SK-N-SH (cell line): ENCODE measurements at regions not wholly inside any gene's neighbourhood (a gene's known extent, or its start where the extent isn't known, plus 50 kb on each side); places are given as distances from the start of the nearest gene placed in this dataset.

Experiments used
- CTCF ChIA-PET: fragments of 300-600, 350-600 bp; formaldehyde crosslinking; extraction: SDS; loops from one replicate; lab custom pipeline; 2021; lab: Yijun Ruan, JAX
- POLR2A ChIA-PET: fragments of 350-600 bp; sonication (Branson Sonifier 250); formaldehyde crosslinking; extraction: SDS; loops from one replicate; lab custom pipeline; 2020; ENCODE audit warnings: antibody characterized with exemption, inconsistent platforms; lab: Yijun Ruan, JAX
- DNase-seq: peaks from one replicate; pipeline ENCODE4 v3.0.0; 2012
- H2AFZ ChIP-seq: fragments of 200-600 bp; sonication (generic); 2 replicates; pipeline ENCODE4 v1.8.1; 2016; ENCODE audit warnings: antibody characterized with exemption, mild to moderate bottlenecking, low read depth
- H3F3A ChIP-seq: fragments of 200-600 bp; sonication (generic); replicated peaks from 2 replicates; pipeline ENCODE3; 2016; ENCODE audit warnings: antibody characterized with exemption, mild to moderate bottlenecking; ENCODE audit not compliant: insufficient read depth
- H3K27ac ChIP-seq, 2 experiments: fragments of 200-500 bp in 1 of 2; fragments of 200-600 bp in 1 of 2; sonication (Bioruptor generic) in 1 of 2; sonication (generic), shearing (Covaris generic) in 1 of 2; 2 replicates each; pipeline versions ENCODE4 v1.5.1 to v1.6.1; 2014 to 2016; ENCODE audit warnings: low read depth in 2 of 2, inconsistent platforms in 1 of 2, low read length in 1 of 2, mild to moderate bottlenecking in 1 of 2, mixed read lengths in 1 of 2
- H3K27me3 ChIP-seq: fragments of 200-600 bp; sonication (generic), shearing (Covaris generic); 2 replicates; pipeline ENCODE4 v1.6.1; 2016; ENCODE audit warnings: mixed run types; ENCODE audit not compliant: insufficient read depth
- H3K36me3 ChIP-seq, 2 experiments: fragments of 200-500 bp in 1 of 2; fragments of 200-600 bp in 1 of 2; sonication (Bioruptor generic) in 1 of 2; sonication (generic) in 1 of 2; replicated peaks in 1 of 2; 2 replicates each; pipeline versions ENCODE3 to v1.5.1; 2014 to 2016; ENCODE audit warnings: low read length in 1 of 2, mild to moderate bottlenecking in 1 of 2; ENCODE audit not compliant: insufficient read depth in 2 of 2, control insufficient read depth in 1 of 2
- H3K4me1 ChIP-seq, 2 experiments: fragments of 200-500 bp in 1 of 2; fragments of 200-600 bp in 1 of 2; sonication (Bioruptor generic) in 1 of 2; sonication (generic), shearing (Covaris generic) in 1 of 2; 2 replicates each; pipeline versions ENCODE4 v1.5.1 to v1.6.1; 2014 to 2016; ENCODE audit warnings: low read depth in 1 of 2, low read length in 1 of 2, mixed run types in 1 of 2; ENCODE audit not compliant: insufficient read depth in 2 of 2, control insufficient read depth in 1 of 2
- H3K4me2 ChIP-seq: fragments of 200-600 bp; sonication (generic), shearing (Covaris generic); 2 replicates; pipeline ENCODE4 v1.6.1; 2017; ENCODE audit warnings: mixed run types
- H3K4me3 ChIP-seq, 2 experiments: fragments of 200-500 bp in 1 of 2; fragments of 200-600 bp in 1 of 2; sonication (Bioruptor generic) in 1 of 2; sonication (generic), shearing (Covaris generic) in 1 of 2; 2 replicates each; pipeline versions ENCODE4 v1.5.1 to v1.8.1; 2014 to 2016; ENCODE audit warnings: low read depth in 2 of 2, inconsistent platforms in 1 of 2, low read length in 1 of 2, mild to moderate bottlenecking in 1 of 2, mixed read lengths in 1 of 2, moderate library complexity in 1 of 2
- H3K79me2 ChIP-seq: fragments of 200-600 bp; sonication (generic); 2 replicates; pipeline ENCODE4 v1.8.1; 2017; ENCODE audit warnings: mild to moderate bottlenecking; ENCODE audit not compliant: insufficient read depth
- H3K9ac ChIP-seq: fragments of 200-600 bp; sonication (generic); 2 replicates; pipeline ENCODE4 v1.6.1; 2017; ENCODE audit warnings: mixed run types
- H3K9me2 ChIP-seq: fragments of 200-600 bp; sonication (generic); 2 replicates; pipeline ENCODE4 v1.6.1; 2017; ENCODE audit warnings: mixed run types
- H3K9me3 ChIP-seq: fragments of 200-600 bp; sonication (generic); 2 replicates; pipeline ENCODE4 v1.6.1; 2017; ENCODE audit warnings: mixed run types, mild to moderate bottlenecking, moderate library complexity
- H4K20me1 ChIP-seq: fragments of 200-600 bp; sonication (generic); 2 replicates; pipeline ENCODE4 v1.6.1; 2017; ENCODE audit warnings: mild to moderate bottlenecking, mixed run types; ENCODE audit not compliant: insufficient read depth
- CHD2 ChIP-seq: fragments of 150-350 bp; IDR thresholded peaks from 2 replicates; pipeline ENCODE4 v1.6.1; 2018; ENCODE audit warnings: low read length; ENCODE audit not compliant: partially characterized antibody
- FOXJ3 ChIP-seq: sonication (generic); formaldehyde crosslinking; IDR thresholded peaks from 2 replicates; pipeline ENCODE4 v1.5.1; 2020; ENCODE audit warnings: mild to moderate bottlenecking, missing genetic modification reagents
- GABPA ChIP-seq: IDR thresholded peaks from 2 replicates; pipeline ENCODE4 v1.4.0; 2012; ENCODE audit warnings: low read depth, mild to moderate bottlenecking
- GATA2 ChIP-seq: sonication (generic); formaldehyde crosslinking; IDR thresholded peaks from 2 replicates; pipeline ENCODE4 v1.5.0; 2020; ENCODE audit warnings: mild to moderate bottlenecking, missing genetic modification reagents
- MXI1 ChIP-seq: IDR thresholded peaks from 2 replicates; pipeline ENCODE4 v1.6.1; 2012; ENCODE audit warnings: mild to moderate bottlenecking, low read depth, low read length, improper control_type of control experiment
- RAD21 ChIP-seq: IDR thresholded peaks from 2 replicates; pipeline ENCODE4 v1.6.1; 2012; ENCODE audit warnings: mild to moderate bottlenecking, low read length
- RCOR1 ChIP-seq: fragments of 150-350 bp; IDR thresholded peaks from 2 replicates; pipeline ENCODE4 v1.6.1; 2017; ENCODE audit warnings: antibody characterized with exemption, low read length
- RFX5 ChIP-seq: IDR thresholded peaks from 2 replicates; pipeline ENCODE4 v1.6.1; 2012; ENCODE audit warnings: mild to moderate bottlenecking, improper control_type of control experiment, low read length
- RXRA ChIP-seq: IDR thresholded peaks from 2 replicates; pipeline ENCODE4 v1.4.0; 2012; ENCODE audit warnings: low read depth, mild to moderate bottlenecking, borderline replicate concordance
- TCF12 ChIP-seq: IDR thresholded peaks from 2 replicates; pipeline ENCODE4 v1.4.0; 2012
- WGBS: methylation state at CpG from one replicate; pipeline ENCODE4 v1.1.6; 2017; ENCODE audit warnings: low lambda C conversion rate; 5-methylcytosine and 5-hydroxymethylcytosine counted together
- TF ChIP-seq, protein P1 (sequence below): IDR thresholded peaks from 2 replicates; pipeline ENCODE4 v1.4.0; 2012; ENCODE audit warnings: low read depth, borderline replicate concordance
- TF ChIP-seq, protein P2 (sequence below): IDR thresholded peaks from 2 replicates; pipeline ENCODE4 v1.6.1; 2012; ENCODE audit warnings: mild to moderate bottlenecking, low read depth, low read length, moderate library complexity
- TF ChIP-seq, protein P3 (sequence below): fragments of 150-350 bp; IDR thresholded peaks from 2 replicates; pipeline ENCODE4 v1.6.1; 2016; ENCODE audit warnings: mild to moderate bottlenecking, low read depth, low read length
- TF ChIP-seq, protein P4 (sequence below): fragments of 200-600 bp; sonication (generic); IDR thresholded peaks from 2 replicates; pipeline ENCODE4 v1.6.1; 2017; ENCODE audit warnings: antibody characterized with exemption, mild to moderate bottlenecking, moderate library complexity

DNA sequence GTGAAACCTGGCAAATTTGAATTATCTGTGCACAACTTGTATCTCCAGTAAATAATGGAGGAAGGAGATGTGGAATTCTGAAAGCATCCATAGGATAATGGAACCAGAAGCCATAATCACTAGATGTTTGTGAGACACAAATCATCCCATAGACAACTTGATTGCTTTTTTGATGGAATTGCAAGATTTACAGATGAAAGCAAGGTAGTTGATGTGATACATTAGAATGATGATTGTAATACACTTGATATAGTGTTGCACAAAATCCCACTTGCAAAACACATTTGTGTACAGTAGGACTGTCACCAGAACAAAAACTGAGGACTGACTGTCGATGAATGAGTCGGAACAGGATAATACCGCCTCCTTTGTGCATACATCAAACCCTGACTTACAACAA, 178.3 kb downstream of the IRS2 start:
- no peak for DNase-seq
- ChIA-PET CTCF (no interaction called here), POLR2A (no interaction called here)
- WGBS = 98% methylated on average over 3 of the region's 3 CpGs
- no peaks in the 10 kb centered on the region for H3K79me2 ChIP-seq
- no peaks in the 10 kb centered on the region for H3F3A ChIP-seq
- peaks cover 0 to 2% of the 10 kb centered on the region in 2 experiments; a peak in 1 of 4 replicates for H3K4me1 ChIP-seq
- no peaks in the 10 kb centered on the region for H3K9me2 ChIP-seq
- no peak overlapping the region for H3K27ac ChIP-seq
- no peaks in the 10 kb centered on the region for H4K20me1 ChIP-seq
- TF ChIP-seq, protein P1, sequence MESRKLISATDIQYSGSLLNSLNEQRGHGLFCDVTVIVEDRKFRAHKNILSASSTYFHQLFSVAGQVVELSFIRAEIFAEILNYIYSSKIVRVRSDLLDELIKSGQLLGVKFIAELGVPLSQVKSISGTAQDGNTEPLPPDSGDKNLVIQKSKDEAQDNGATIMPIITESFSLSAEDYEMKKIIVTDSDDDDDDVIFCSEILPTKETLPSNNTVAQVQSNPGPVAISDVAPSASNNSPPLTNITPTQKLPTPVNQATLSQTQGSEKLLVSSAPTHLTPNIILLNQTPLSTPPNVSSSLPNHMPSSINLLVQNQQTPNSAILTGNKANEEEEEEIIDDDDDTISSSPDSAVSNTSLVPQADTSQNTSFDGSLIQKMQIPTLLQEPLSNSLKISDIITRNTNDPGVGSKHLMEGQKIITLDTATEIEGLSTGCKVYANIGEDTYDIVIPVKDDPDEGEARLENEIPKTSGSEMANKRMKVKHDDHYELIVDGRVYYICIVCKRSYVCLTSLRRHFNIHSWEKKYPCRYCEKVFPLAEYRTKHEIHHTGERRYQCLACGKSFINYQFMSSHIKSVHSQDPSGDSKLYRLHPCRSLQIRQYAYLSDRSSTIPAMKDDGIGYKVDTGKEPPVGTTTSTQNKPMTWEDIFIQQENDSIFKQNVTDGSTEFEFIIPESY = no peak
- TF ChIP-seq FOXJ3 (CRISPR knock-in tag) (no peak), MXI1 (no peak), CHD2 (no peak), RCOR1 (no peak), GABPA (no peak), TCF12 (no peak), RFX5 (no peak), RXRA (no peak), GATA2 (CRISPR knock-in tag) (no peak), RAD21 (no peak)
- TF ChIP-seq, protein P2, sequence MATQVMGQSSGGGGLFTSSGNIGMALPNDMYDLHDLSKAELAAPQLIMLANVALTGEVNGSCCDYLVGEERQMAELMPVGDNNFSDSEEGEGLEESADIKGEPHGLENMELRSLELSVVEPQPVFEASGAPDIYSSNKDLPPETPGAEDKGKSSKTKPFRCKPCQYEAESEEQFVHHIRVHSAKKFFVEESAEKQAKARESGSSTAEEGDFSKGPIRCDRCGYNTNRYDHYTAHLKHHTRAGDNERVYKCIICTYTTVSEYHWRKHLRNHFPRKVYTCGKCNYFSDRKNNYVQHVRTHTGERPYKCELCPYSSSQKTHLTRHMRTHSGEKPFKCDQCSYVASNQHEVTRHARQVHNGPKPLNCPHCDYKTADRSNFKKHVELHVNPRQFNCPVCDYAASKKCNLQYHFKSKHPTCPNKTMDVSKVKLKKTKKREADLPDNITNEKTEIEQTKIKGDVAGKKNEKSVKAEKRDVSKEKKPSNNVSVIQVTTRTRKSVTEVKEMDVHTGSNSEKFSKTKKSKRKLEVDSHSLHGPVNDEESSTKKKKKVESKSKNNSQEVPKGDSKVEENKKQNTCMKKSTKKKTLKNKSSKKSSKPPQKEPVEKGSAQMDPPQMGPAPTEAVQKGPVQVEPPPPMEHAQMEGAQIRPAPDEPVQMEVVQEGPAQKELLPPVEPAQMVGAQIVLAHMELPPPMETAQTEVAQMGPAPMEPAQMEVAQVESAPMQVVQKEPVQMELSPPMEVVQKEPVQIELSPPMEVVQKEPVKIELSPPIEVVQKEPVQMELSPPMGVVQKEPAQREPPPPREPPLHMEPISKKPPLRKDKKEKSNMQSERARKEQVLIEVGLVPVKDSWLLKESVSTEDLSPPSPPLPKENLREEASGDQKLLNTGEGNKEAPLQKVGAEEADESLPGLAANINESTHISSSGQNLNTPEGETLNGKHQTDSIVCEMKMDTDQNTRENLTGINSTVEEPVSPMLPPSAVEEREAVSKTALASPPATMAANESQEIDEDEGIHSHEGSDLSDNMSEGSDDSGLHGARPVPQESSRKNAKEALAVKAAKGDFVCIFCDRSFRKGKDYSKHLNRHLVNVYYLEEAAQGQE = no peak
- TF ChIP-seq, protein P3, sequence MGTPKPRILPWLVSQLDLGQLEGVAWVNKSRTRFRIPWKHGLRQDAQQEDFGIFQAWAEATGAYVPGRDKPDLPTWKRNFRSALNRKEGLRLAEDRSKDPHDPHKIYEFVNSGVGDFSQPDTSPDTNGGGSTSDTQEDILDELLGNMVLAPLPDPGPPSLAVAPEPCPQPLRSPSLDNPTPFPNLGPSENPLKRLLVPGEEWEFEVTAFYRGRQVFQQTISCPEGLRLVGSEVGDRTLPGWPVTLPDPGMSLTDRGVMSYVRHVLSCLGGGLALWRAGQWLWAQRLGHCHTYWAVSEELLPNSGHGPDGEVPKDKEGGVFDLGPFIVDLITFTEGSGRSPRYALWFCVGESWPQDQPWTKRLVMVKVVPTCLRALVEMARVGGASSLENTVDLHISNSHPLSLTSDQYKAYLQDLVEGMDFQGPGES = no peak
- TF ChIP-seq, protein P4, sequence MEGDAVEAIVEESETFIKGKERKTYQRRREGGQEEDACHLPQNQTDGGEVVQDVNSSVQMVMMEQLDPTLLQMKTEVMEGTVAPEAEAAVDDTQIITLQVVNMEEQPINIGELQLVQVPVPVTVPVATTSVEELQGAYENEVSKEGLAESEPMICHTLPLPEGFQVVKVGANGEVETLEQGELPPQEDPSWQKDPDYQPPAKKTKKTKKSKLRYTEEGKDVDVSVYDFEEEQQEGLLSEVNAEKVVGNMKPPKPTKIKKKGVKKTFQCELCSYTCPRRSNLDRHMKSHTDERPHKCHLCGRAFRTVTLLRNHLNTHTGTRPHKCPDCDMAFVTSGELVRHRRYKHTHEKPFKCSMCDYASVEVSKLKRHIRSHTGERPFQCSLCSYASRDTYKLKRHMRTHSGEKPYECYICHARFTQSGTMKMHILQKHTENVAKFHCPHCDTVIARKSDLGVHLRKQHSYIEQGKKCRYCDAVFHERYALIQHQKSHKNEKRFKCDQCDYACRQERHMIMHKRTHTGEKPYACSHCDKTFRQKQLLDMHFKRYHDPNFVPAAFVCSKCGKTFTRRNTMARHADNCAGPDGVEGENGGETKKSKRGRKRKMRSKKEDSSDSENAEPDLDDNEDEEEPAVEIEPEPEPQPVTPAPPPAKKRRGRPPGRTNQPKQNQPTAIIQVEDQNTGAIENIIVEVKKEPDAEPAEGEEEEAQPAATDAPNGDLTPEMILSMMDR = no peak
- no peaks in the 10 kb centered on the region for H3K9me3 ChIP-seq
- H3K27me3 ChIP-seq = no peaks in the 10 kb centered on the region
- no peak overlapping the region for H3K4me2 ChIP-seq
- no peaks in the 10 kb centered on the region for H3K36me3 ChIP-seq
- H3K9ac ChIP-seq = no peak overlapping the region
- no peak overlapping the region for H3K4me3 ChIP-seq
- H2AFZ ChIP-seq = no peak overlapping the region
